K562 (cell line): ENCODE measurements at regions not wholly inside any gene's neighbourhood (a gene's known extent, or its start where the extent isn't known, plus 50 kb on each side); places are given as distances from the start of the nearest gene placed in this dataset.
A peak's percentile ranks its signal among the peaks of the same experiment; 100 is the strongest.

Experiments used
- ATAC-seq: fragments of 200-7000 bp; cut with Tn5 transposase; 3 replicates; pipeline ENCODE4 v1.9.1; 2020; ENCODE audit warnings: moderate library complexity
- BruUV-seq: library from RNA; stranded (reverse); fragments of 400-500 nt; replicated peaks from 2 replicates; lab custom pipeline; 2021; lab: Mats Ljungman, UMichigan
- CTCF ChIA-PET: fragments of 300-600 bp; formaldehyde crosslinking; extraction: SDS; loops from one replicate; lab custom pipeline; 2021; ENCODE audit warnings: low intra/inter-chr PET ratio; lab: Yijun Ruan, JAX
- POLR2A ChIA-PET: fragments of 300-600, 350-650 bp; sonication (Branson Sonifier 250); formaldehyde crosslinking; extraction: SDS; loops from one replicate; lab custom pipeline; 2021; ENCODE audit warnings: antibody characterized with exemption, inconsistent platforms; lab: Yijun Ruan, JAX
- DNase-seq, 4 experiments: peaks; one replicate each; pipeline versions ENCODE4 v3.0.0 to v3.0.0-alpha.2; 2011 to 2018; ENCODE audit warnings: low spot score in 3 of 4, mixed read lengths in 3 of 4; ENCODE audit errors: extremely low read depth in 1 of 4
- FAIRE-seq: peaks from 2 replicates; lab custom pipeline; 2011; peaks lifted over from hg19 to GRCh38; lab: Jason Lieb, UNC
- H2AFZ ChIP-seq: 2 replicates; pipeline ENCODE4 v1.6.0; 2011; ENCODE audit warnings: low read depth, low read length, control low read depth, inconsistent platforms
- H3K27ac ChIP-seq: fragments of 200-600 bp; 3 replicates; pipeline ENCODE4 v1.8.0; 2011; ENCODE audit warnings: low read depth, mild to moderate bottlenecking, control low read depth, inconsistent platforms, low read length, moderate library complexity, mixed read lengths; ENCODE audit errors: extremely low read depth
- H3K27me3 ChIP-seq, 2 experiments: fragments of 300-600 bp in 1 of 2; 2 replicates in 1 of 2; 3 replicates in 1 of 2; pipeline versions ENCODE4 v1.6.0 to v1.8.0; 2011; ENCODE audit warnings: inconsistent platforms in 2 of 2, low read length in 2 of 2, mild to moderate bottlenecking in 1 of 2, mixed read lengths in 1 of 2, moderate library complexity in 1 of 2; ENCODE audit not compliant: control insufficient read depth in 2 of 2, insufficient read depth in 2 of 2
- H3K36me3 ChIP-seq: fragments of 300-600 bp; 3 replicates; pipeline ENCODE4 v1.8.0; 2011; ENCODE audit warnings: mild to moderate bottlenecking, low read length, inconsistent platforms; ENCODE audit not compliant: control insufficient read depth, insufficient read depth
- H3K4me1 ChIP-seq, 2 experiments: fragments of 200-600 bp in 1 of 2; replicated peaks in 1 of 2; 2 replicates in 1 of 2; 3 replicates in 1 of 2; pipeline versions ENCODE4 v1.5.1 to v1.8.0; 2011; ENCODE audit warnings: inconsistent platforms in 2 of 2, low read length in 2 of 2, mild to moderate bottlenecking in 1 of 2, mixed read lengths in 1 of 2, moderate library complexity in 1 of 2; ENCODE audit not compliant: control insufficient read depth in 2 of 2, insufficient read depth in 2 of 2
- H3K4me2 ChIP-seq: 2 replicates; pipeline ENCODE4 v1.6.1; 2011; ENCODE audit warnings: low read length, control low read depth, inconsistent platforms, mixed read lengths; ENCODE audit not compliant: insufficient read depth
- H3K4me3 ChIP-seq: fragments of 200-600 bp; sonication (generic), shearing (Covaris generic); 2 replicates; pipeline ENCODE4 v1.5.1; 2016; ENCODE audit warnings: control low read depth, inconsistent platforms
- H3K79me2 ChIP-seq: fragments of 200-600 bp; 3 replicates; pipeline ENCODE4 v1.8.0; 2011; ENCODE audit warnings: low read length, inconsistent platforms; ENCODE audit not compliant: control insufficient read depth, insufficient read depth
- H3K9ac ChIP-seq, 2 experiments: 2 replicates each; pipeline versions ENCODE4 v1.6.0 to v1.6.1; 2011; ENCODE audit warnings: low read depth in 2 of 2, low read length in 2 of 2, control low read depth in 1 of 2, inconsistent platforms in 1 of 2, mild to moderate bottlenecking in 1 of 2, mixed read lengths in 1 of 2; ENCODE audit not compliant: insufficient read depth in 1 of 2
- H3K9me1 ChIP-seq: one replicate; pipeline ENCODE4 v1.6.0; 2011; ENCODE audit warnings: inconsistent platforms, mild to moderate bottlenecking, low read length, moderate library complexity; ENCODE audit not compliant: control insufficient read depth, insufficient read depth
- H3K9me3 ChIP-seq: replicated peaks from 2 replicates; pipeline ENCODE4 v1.5.1; 2011; ENCODE audit warnings: low read depth, low read length, inconsistent platforms; ENCODE audit not compliant: control insufficient read depth, insufficient read depth
- H4K20me1 ChIP-seq: replicated peaks from 2 replicates; pipeline ENCODE4 v1.6.1; 2011; ENCODE audit warnings: low read length, inconsistent platforms, mixed read lengths; ENCODE audit not compliant: control insufficient read depth, insufficient read depth
- ARNT ChIP-seq, 2 experiments: fragments of 450-650 bp; IDR thresholded peaks; 2 replicates each; pipeline ENCODE4 v1.6.1; 2016; ENCODE audit warnings: mild to moderate bottlenecking in 1 of 2
- CBX3 ChIP-seq, 2 experiments: IDR thresholded peaks; 1 replicate in 1 of 2; 2 replicates in 1 of 2; pipeline ENCODE4 v1.6.1; 2012; ENCODE audit warnings: inconsistent platforms in 2 of 2, low read length in 2 of 2, borderline replicate concordance in 1 of 2, control low read depth in 1 of 2
- EP300 ChIP-seq: IDR thresholded peaks from 2 replicates; pipeline ENCODE4 v1.6.1; 2012; ENCODE audit warnings: low read length, improper control_type of control experiment
- FOXM1 ChIP-seq, 2 experiments: fragments of 450-650 bp in 1 of 2; sonication (generic) in 1 of 2; formaldehyde crosslinking in 1 of 2; IDR thresholded peaks; 2 replicates each; pipeline versions ENCODE4 v1.6.1 to v1.9.0; 2017 to 2022; ENCODE audit warnings: low read depth in 2 of 2, mild to moderate bottlenecking in 2 of 2, missing genetic modification reagents in 1 of 2, moderate library complexity in 1 of 2
- GABPB1 ChIP-seq: sonication (generic); formaldehyde crosslinking; IDR thresholded peaks from 2 replicates; pipeline ENCODE4 v1.8.0; 2022; ENCODE audit warnings: mild to moderate bottlenecking, missing genetic modification reagents
- GABPB2 ChIP-seq: fragments of 250-450 bp; sonication (Bioruptor Pico); conservative IDR thresholded peaks from 2 replicates; pipeline ENCODE4 v1.5.1; 2021; ENCODE audit warnings: mild to moderate bottlenecking
- KHSRP ChIP-seq: fragments of 450-650 bp; IDR thresholded peaks from 2 replicates; pipeline ENCODE4 v1.6.1; 2017
- MECOM ChIP-seq: fragments of 250-450 bp; sonication (Bioruptor Pico); IDR thresholded peaks from 2 replicates; pipeline ENCODE4 v1.8.0; 2022; ENCODE audit warnings: inconsistent platforms
- MTA1 ChIP-seq: fragments of 450-650 bp; IDR thresholded peaks from 2 replicates; pipeline ENCODE4 v1.6.1; 2017; ENCODE audit warnings: borderline replicate concordance
- MYNN ChIP-seq, 2 experiments: sonication (generic); formaldehyde crosslinking in 1 of 2; IDR thresholded peaks; 2 replicates each; pipeline versions ENCODE4 v1.5.0 to v1.6.1; 2016 to 2020; ENCODE audit warnings: antibody characterized with exemption in 1 of 2, missing genetic modification reagents in 1 of 2
- NBN ChIP-seq: fragments of 450-650 bp; IDR thresholded peaks from 2 replicates; pipeline ENCODE4 v1.6.1; 2016; ENCODE audit warnings: low read depth, mild to moderate bottlenecking
- NCOA6 ChIP-seq: fragments of 450-650 bp; IDR thresholded peaks from 2 replicates; pipeline ENCODE4 v1.6.1; 2017; ENCODE audit warnings: mild to moderate bottlenecking
- NFE2L1 ChIP-seq: fragments of 450-650 bp; IDR thresholded peaks from 2 replicates; pipeline ENCODE4 v1.6.1; 2016; ENCODE audit warnings: missing genetic modification characterization, low read depth, mild to moderate bottlenecking, missing compliant biosample characterization, moderate library complexity, borderline replicate concordance
- POU5F1 ChIP-seq: fragments of 150-350 bp; IDR thresholded peaks from 2 replicates; pipeline ENCODE4 v1.6.1; 2014; ENCODE audit warnings: borderline replicate concordance, low read length, low read depth, mild to moderate bottlenecking; ENCODE audit not compliant: partially characterized antibody
- RUNX1 ChIP-seq: sonication (generic); IDR thresholded peaks from 2 replicates; pipeline ENCODE4 v1.6.1; 2016; ENCODE audit warnings: antibody characterized with exemption, low read depth
- WHSC1 ChIP-seq: IDR thresholded peaks from one replicate; pipeline ENCODE4 v1.6.1; 2012; ENCODE audit warnings: low read length, control low read depth, inconsistent platforms
- ZFX ChIP-seq: sonication (generic); formaldehyde crosslinking; IDR thresholded peaks from 2 replicates; pipeline ENCODE4 v1.8.0; 2022; ENCODE audit warnings: mild to moderate bottlenecking, missing genetic modification reagents, moderate library complexity
- ZNF436 ChIP-seq: fragments of 250-450, 450-650 bp; sonication (Bioruptor Pico); formaldehyde crosslinking; IDR thresholded peaks from 2 replicates; pipeline ENCODE4 v1.7.0; 2020; ENCODE audit warnings: mild to moderate bottlenecking
- WGBS: fragments of 100-300 bp; shearing (Covaris generic); methylation state at CpG from one replicate; pipeline ENCODE4 v1.1.6; 2016; ENCODE audit warnings: low coverage, mixed read lengths; ENCODE audit not compliant: insufficient coverage; ENCODE audit errors: missing lambda C conversion rate; 5-methylcytosine and 5-hydroxymethylcytosine counted together
- in situ Hi-C: fragments of 300-500 bp; cut with MboI; formaldehyde crosslinking; loops from 4 replicates; pipeline ENCODE4 v1.15.0; 2018; ENCODE audit warnings: inconsistent platforms, mixed read lengths
- intact Hi-C: fragments of 100-400 bp; cut with micrococcal nuclease; formaldehyde crosslinking; loops from 2 replicates; pipeline ENCODE4 v1.14.2; 2022
- TF ChIP-seq, protein P1 (sequence below): IDR thresholded peaks from 2 replicates; pipeline ENCODE4 v1.6.1; 2016; ENCODE audit warnings: missing genetic modification characterization, missing compliant biosample characterization
- TF ChIP-seq, protein P2 (sequence below): fragments of 250-450 bp; sonication (Bioruptor Pico); IDR thresholded peaks from 2 replicates; pipeline ENCODE4 v1.8.0; 2022; ENCODE audit warnings: moderate library complexity, mild to moderate bottlenecking, inconsistent platforms
- TF ChIP-seq, protein P3 (sequence below): fragments of 450-650 bp; conservative IDR thresholded peaks from 2 replicates; pipeline ENCODE4 v1.6.1; 2016; ENCODE audit warnings: missing genetic modification characterization, low read depth, mild to moderate bottlenecking, missing compliant biosample characterization, moderate library complexity

DNA sequence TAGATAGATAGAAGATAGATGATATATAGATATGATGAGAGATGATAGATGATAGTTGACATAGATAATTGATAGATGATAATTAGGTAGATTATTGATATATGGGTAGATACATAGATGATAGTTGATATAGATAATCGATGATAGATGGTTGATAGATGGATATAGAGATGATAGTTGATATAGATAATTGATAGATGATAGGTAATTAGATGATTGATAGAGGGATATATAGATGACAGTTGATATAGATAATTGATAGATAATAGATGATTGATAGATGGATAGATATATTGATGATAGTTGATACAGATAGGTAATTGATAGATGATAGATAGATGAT lies 72.3 kb downstream of the PRR15 start (continued):
- TF ChIP-seq EP300 (no peak), MTA1 (peak; percentile 75; the same call in 1 of the 2 replicates), POU5F1 (no peak), MYNN (IDR thresholded peaks at IDR 0.05) (no peak), MYNN (CRISPR knock-in tag; IDR thresholded peaks at IDR 0.05) (no peak), FOXM1 (IDR thresholded peaks at IDR 0.05; ENCODE audit: low read depth) (no peak), FOXM1 (CRISPR knock-in tag; IDR thresholded peaks at IDR 0.05; ENCODE audit: low read depth) (no peak), ZFX (CRISPR knock-in tag) (no peak), MECOM (CRISPR knock-in tag) (no peak), CBX3 (IDR thresholded peaks at IDR 0.05; ENCODE audit: borderline replicate concordance in 1 of 2, low read length in 2 of 2) (no peak), KHSRP (0 out of 2 replicates have a peak, but pooled peaks have one; percentile 28), ARNT (IDR thresholded peaks at IDR 0.05) (peak in 1 of 2 experiments; percentile 42; a peak in 1 of 4 replicates)
- TF ChIP-seq, all 486 proteins: peak for 26

DNA sequence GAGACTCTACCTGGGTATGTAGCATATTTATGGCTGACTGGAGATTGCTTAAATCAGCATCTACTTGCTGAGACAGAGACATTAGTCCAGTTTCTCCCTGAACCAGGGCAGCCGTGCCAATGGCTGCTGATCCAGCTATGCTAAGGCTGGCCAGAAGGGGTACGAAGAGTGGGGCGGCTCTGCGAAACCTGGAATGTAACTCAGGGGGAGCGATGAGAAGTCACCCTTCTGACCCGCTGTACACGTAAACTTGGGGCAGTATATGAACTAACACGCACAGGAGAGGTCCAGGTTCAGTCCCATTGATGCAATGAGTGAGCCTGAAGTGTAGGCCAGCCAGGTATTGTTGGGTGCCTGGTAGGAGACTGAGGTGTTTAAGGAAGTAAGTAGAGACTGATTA lies 73.7 kb downstream of the PRR15 start:
- H3K9me1 ChIP-seq, result peaks cover 2% of the 10 kb centered on the region
- intact Hi-C loops (loop anchor here (5.0 kb wide), 1 partner anchor 425 kb away; no protein-coding TSS in a partner anchor), in situ Hi-C loops (loop anchor here (10.0 kb wide), 2 partner anchors 277 to 427 kb away; no protein-coding TSS in a partner anchor)
- ChIA-PET CTCF (no interaction called here), POLR2A (interaction anchor here (1.2 kb wide), 1 partner anchor 316 kb away, joined by 3 read pairs; no protein-coding TSS in a partner anchor)
- H3K9me3 ChIP-seq, result no peaks in the 10 kb centered on the region
- H3K36me3 ChIP-seq, result no peaks in the 10 kb centered on the region
- DNase-seq (no peak), FAIRE-seq (no peak), ATAC-seq (no peak)
- WGBS, result 100% methylated on average over 3 of the region's 8 CpGs
- H4K20me1 ChIP-seq, result no peaks in the 10 kb centered on the region
- H3K9ac ChIP-seq, result no peak overlapping the region
- BruUV-seq, result no TSS peak
- no peak overlapping the region for H3K4me3 ChIP-seq
- H3K27ac ChIP-seq, result no peak overlapping the region
- H3K27me3 ChIP-seq, result no peaks in the 10 kb centered on the region
- no peak overlapping the region for H2AFZ ChIP-seq
- H3K79me2 ChIP-seq, result no peaks in the 10 kb centered on the region
- H3K4me1 ChIP-seq, result no peaks in the 10 kb centered on the region
- H3K4me2 ChIP-seq, result no peak overlapping the region
- TF ChIP-seq NBN (no peak), NFE2L1 (no peak), WHSC1 (no peak), ZNF436 (CRISPR knock-in tag) (no peak), RUNX1 (no peak), GABPB1 (CRISPR knock-in tag) (no peak), GABPB2 (CRISPR knock-in tag) (no peak), NCOA6 (no peak)
- TF ChIP-seq, protein P1, sequence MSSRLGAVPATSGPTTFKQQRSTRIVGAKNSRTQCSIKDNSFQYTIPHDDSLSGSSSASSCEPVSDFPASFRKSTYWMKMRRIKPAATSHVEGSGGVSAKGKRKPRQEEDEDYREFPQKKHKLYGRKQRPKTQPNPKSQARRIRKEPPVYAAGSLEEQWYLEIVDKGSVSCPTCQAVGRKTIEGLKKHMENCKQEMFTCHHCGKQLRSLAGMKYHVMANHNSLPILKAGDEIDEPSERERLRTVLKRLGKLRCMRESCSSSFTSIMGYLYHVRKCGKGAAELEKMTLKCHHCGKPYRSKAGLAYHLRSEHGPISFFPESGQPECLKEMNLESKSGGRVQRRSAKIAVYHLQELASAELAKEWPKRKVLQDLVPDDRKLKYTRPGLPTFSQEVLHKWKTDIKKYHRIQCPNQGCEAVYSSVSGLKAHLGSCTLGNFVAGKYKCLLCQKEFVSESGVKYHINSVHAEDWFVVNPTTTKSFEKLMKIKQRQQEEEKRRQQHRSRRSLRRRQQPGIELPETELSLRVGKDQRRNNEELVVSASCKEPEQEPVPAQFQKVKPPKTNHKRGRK, result no peak
- TF ChIP-seq, protein P2, sequence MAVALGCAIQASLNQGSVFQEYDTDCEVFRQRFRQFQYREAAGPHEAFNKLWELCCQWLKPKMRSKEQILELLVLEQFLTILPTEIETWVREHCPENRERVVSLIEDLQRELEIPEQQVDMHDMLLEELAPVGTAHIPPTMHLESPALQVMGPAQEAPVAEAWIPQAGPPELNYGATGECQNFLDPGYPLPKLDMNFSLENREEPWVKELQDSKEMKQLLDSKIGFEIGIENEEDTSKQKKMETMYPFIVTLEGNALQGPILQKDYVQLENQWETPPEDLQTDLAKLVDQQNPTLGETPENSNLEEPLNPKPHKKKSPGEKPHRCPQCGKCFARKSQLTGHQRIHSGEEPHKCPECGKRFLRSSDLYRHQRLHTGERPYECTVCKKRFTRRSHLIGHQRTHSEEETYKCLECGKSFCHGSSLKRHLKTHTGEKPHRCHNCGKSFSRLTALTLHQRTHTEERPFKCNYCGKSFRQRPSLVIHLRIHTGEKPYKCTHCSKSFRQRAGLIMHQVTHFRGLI (CRISPR knock-in tag), result no peak
- TF ChIP-seq, protein P3, sequence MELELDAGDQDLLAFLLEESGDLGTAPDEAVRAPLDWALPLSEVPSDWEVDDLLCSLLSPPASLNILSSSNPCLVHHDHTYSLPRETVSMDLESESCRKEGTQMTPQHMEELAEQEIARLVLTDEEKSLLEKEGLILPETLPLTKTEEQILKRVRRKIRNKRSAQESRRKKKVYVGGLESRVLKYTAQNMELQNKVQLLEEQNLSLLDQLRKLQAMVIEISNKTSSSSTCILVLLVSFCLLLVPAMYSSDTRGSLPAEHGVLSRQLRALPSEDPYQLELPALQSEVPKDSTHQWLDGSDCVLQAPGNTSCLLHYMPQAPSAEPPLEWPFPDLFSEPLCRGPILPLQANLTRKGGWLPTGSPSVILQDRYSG (tag), result no peak
